ENCODE measurements at regions not wholly inside any gene's neighbourhood (a gene's known extent, or its start where the extent isn't known, plus 50 kb on each side); places are given as distances from the start of the nearest gene placed in this dataset.

- Histone ChIP-seq H3K4me1 (ENCODE audit: control insufficient read depth in 2 of 2, insufficient read depth in 2 of 2, low read length in 2 of 2) (no peaks in the 10 kb centered on the region), H3K4me3 (ENCODE audit: low read length) (no peak overlapping the region), H3K9me3 (ENCODE audit: control insufficient read depth in 2 of 3, low read length in 3 of 3) (no peaks in the 10 kb centered on the region), H3K27me3 (ENCODE audit: control insufficient read depth in 2 of 2, insufficient read depth in 2 of 2, low read length in 2 of 2) (no peaks in the 10 kb centered on the region), H3K36me3 (ENCODE audit: control insufficient read depth in 2 of 3, insufficient read depth in 3 of 3, low read length in 3 of 3) (no peaks in the 10 kb centered on the region), H3K27ac (ENCODE audit: low read depth, low read length) (no peak overlapping the region)
- Mint-ChIP-seq H3K4me1 (no peaks in the 10 kb centered on the region), H3K27ac (no peak overlapping the region), H3K36me3 (no peaks in the 10 kb centered on the region), H3K9me3 (peaks cover 0 to 10% (median 2%) of the 10 kb centered on the region in 11 donors), H3K27me3 (no peaks in the 10 kb centered on the region), H3K4me3 (no peak overlapping the region)
- no peak for ATAC-seq
- intact Hi-C loops (cut with micrococcal nuclease), result no loop called here
- POLR2A ChIA-PET, result no interaction called here
- CTCF ChIA-PET, result no interaction called here
- DNase-seq, result no peak
Observed at GRCh38 chr4:58411904-58412303, 1301.7 kb upstream of the IGFBP7 start.

- Mint-ChIP-seq H3K27ac (no peak overlapping the region), H3K4me3 (no peak overlapping the region), H3K27me3 (no peaks in the 10 kb centered on the region), H3K36me3 (no peaks in the 10 kb centered on the region), H3K9me3 (peaks cover 0 to 21% (median 8%) of the 10 kb centered on the region in 11 donors), H3K4me1 (no peaks in the 10 kb centered on the region)
- POLR2A ChIA-PET, result no interaction called here
- intact Hi-C loops (cut with micrococcal nuclease), result no loop called here
- Histone ChIP-seq H3K27ac (ENCODE audit: low read depth, low read length) (no peak overlapping the region), H3K36me3 (ENCODE audit: control insufficient read depth in 2 of 3, insufficient read depth in 3 of 3, low read length in 3 of 3) (no peaks in the 10 kb centered on the region), H3K4me1 (ENCODE audit: control insufficient read depth in 2 of 2, insufficient read depth in 2 of 2, low read length in 2 of 2) (no peaks in the 10 kb centered on the region), H3K9me3 (ENCODE audit: control insufficient read depth in 2 of 3, low read length in 3 of 3) (no peaks in the 10 kb centered on the region), H3K27me3 (ENCODE audit: control insufficient read depth in 2 of 2, insufficient read depth in 2 of 2, low read length in 2 of 2) (no peaks in the 10 kb centered on the region), H3K4me3 (ENCODE audit: low read length) (no peak overlapping the region)
- CTCF ChIA-PET, result no interaction called here
- ATAC-seq (no peak), DNase-seq (no peak)
Observed at GRCh38 chr4:58406762-58407161, 1296.6 kb upstream of the IGFBP7 start.

- DNase-seq (no peak), ATAC-seq (no peak)
- Histone ChIP-seq H3K4me1 (ENCODE audit: control insufficient read depth in 2 of 2, insufficient read depth in 2 of 2, low read length in 2 of 2) (no peaks in the 10 kb centered on the region), H3K9me3 (ENCODE audit: control insufficient read depth in 2 of 3, low read length in 3 of 3) (peaks cover 0 to 4% (median 0%) of the 10 kb centered on the region in 3 experiments), H3K27ac (ENCODE audit: low read depth, low read length) (no peak overlapping the region), H3K27me3 (ENCODE audit: control insufficient read depth in 2 of 2, insufficient read depth in 2 of 2, low read length in 2 of 2) (no peaks in the 10 kb centered on the region), H3K4me3 (ENCODE audit: low read length) (no peak overlapping the region), H3K36me3 (ENCODE audit: control insufficient read depth in 2 of 3, insufficient read depth in 3 of 3, low read length in 3 of 3) (no peaks in the 10 kb centered on the region)
- ChIA-PET POLR2A (no interaction called here), CTCF (no interaction called here)
- Mint-ChIP-seq H3K4me1 (no peaks in the 10 kb centered on the region), H3K9me3 (peaks cover 0 to 22% (median 7%) of the 10 kb centered on the region in 11 donors), H3K4me3 (no peak overlapping the region), H3K36me3 (no peaks in the 10 kb centered on the region), H3K27me3 (no peaks in the 10 kb centered on the region), H3K27ac (no peak overlapping the region)
- intact Hi-C loops (cut with micrococcal nuclease), result no loop called here
Observed at GRCh38 chr4:58368221-58368620, 1258.0 kb upstream of the IGFBP7 start.

GRCh38 chr4:58360354-58361133 is 1250.4 kb upstream of the IGFBP7 start:
- H3K27me3 Mint-ChIP-seq, result no peaks in the 10 kb centered on the region
- no peak overlapping the region for H3K4me3 ChIP-seq (ENCODE audit: low read length)
- no peaks in the 10 kb centered on the region for H3K4me1 Mint-ChIP-seq
- no peaks in the 10 kb centered on the region for H3K4me1 ChIP-seq (ENCODE audit: control insufficient read depth in 2 of 2, insufficient read depth in 2 of 2, low read length in 2 of 2)
- no peak for ATAC-seq
- H3K36me3 Mint-ChIP-seq, result peaks cover 0 to 5% (median 0%) of the 10 kb centered on the region in 5 donors
- no peaks in the 10 kb centered on the region for H3K27me3 ChIP-seq (ENCODE audit: control insufficient read depth in 2 of 2, insufficient read depth in 2 of 2, low read length in 2 of 2)
- no peak overlapping the region for H3K27ac ChIP-seq (ENCODE audit: low read depth, low read length)
- DNase-seq, result no peak
- no peaks in the 10 kb centered on the region for H3K36me3 ChIP-seq (ENCODE audit: control insufficient read depth in 2 of 3, insufficient read depth in 3 of 3, low read length in 3 of 3)
- no peak overlapping the region for H3K27ac Mint-ChIP-seq
- H3K9me3 ChIP-seq (ENCODE audit: control insufficient read depth in 2 of 3, low read length in 3 of 3), result peaks cover 0 to 9% (median 0%) of the 10 kb centered on the region in 3 experiments
- ChIA-PET CTCF (no interaction called here), POLR2A (no interaction called here)
- H3K9me3 Mint-ChIP-seq, result peaks cover 0 to 40% (median 15%) of the 10 kb centered on the region in 11 donors
- intact Hi-C loops (cut with micrococcal nuclease), result no loop called here
- H3K4me3 Mint-ChIP-seq, result no peak overlapping the region

GRCh38 chr4:58359590-58359989 is 1249.4 kb upstream of the IGFBP7 start:
- DNase-seq (no peak), ATAC-seq (no peak)
- Mint-ChIP-seq H3K4me1 (no peaks in the 10 kb centered on the region), H3K9me3 (peaks cover 0 to 36% (median 16%) of the 10 kb centered on the region in 11 donors), H3K27me3 (no peaks in the 10 kb centered on the region), H3K36me3 (peaks cover 0 to 5% (median 0%) of the 10 kb centered on the region in 5 donors), H3K27ac (no peak overlapping the region), H3K4me3 (no peak overlapping the region)
- ChIA-PET CTCF (no interaction called here), POLR2A (no interaction called here)
- no peaks in the 10 kb centered on the region for H3K36me3 ChIP-seq (ENCODE audit: control insufficient read depth in 2 of 3, insufficient read depth in 3 of 3, low read length in 3 of 3)
- intact Hi-C loops (cut with micrococcal nuclease), result no loop called here
- no peaks in the 10 kb centered on the region for H3K27me3 ChIP-seq (ENCODE audit: control insufficient read depth in 2 of 2, insufficient read depth in 2 of 2, low read length in 2 of 2)
- no peak overlapping the region for H3K27ac ChIP-seq (ENCODE audit: low read depth, low read length)
- no peaks in the 10 kb centered on the region for H3K4me1 ChIP-seq (ENCODE audit: control insufficient read depth in 2 of 2, insufficient read depth in 2 of 2, low read length in 2 of 2)
- peaks cover 0 to 9% (median 0%) of the 10 kb centered on the region in 3 experiments for H3K9me3 ChIP-seq (ENCODE audit: control insufficient read depth in 2 of 3, low read length in 3 of 3)
- H3K4me3 ChIP-seq (ENCODE audit: low read length), result no peak overlapping the region

GRCh38 chr4:58357947-58358346 is 1247.8 kb upstream of the IGFBP7 start:
- peaks cover 0 to 5% (median 0%) of the 10 kb centered on the region in 5 donors for H3K36me3 Mint-ChIP-seq
- no peak overlapping the region for H3K27ac Mint-ChIP-seq
- intact Hi-C loops (cut with micrococcal nuclease), result no loop called here
- Histone ChIP-seq H3K4me1 (ENCODE audit: control insufficient read depth in 2 of 2, insufficient read depth in 2 of 2, low read length in 2 of 2) (no peaks in the 10 kb centered on the region), H3K27ac (ENCODE audit: low read depth, low read length) (no peak overlapping the region), H3K27me3 (ENCODE audit: control insufficient read depth in 2 of 2, insufficient read depth in 2 of 2, low read length in 2 of 2) (no peaks in the 10 kb centered on the region), H3K36me3 (ENCODE audit: control insufficient read depth in 2 of 3, insufficient read depth in 3 of 3, low read length in 3 of 3) (no peaks in the 10 kb centered on the region), H3K9me3 (ENCODE audit: control insufficient read depth in 2 of 3, low read length in 3 of 3) (peaks cover 0 to 9% (median 0%) of the 10 kb centered on the region in 3 experiments), H3K4me3 (ENCODE audit: low read length) (no peak overlapping the region)
- no peaks in the 10 kb centered on the region for H3K4me1 Mint-ChIP-seq
- peaks cover 0 to 36% (median 16%) of the 10 kb centered on the region in 11 donors for H3K9me3 Mint-ChIP-seq
- DNase-seq (no peak), ATAC-seq (no peak)
- H3K27me3 Mint-ChIP-seq, result no peaks in the 10 kb centered on the region
- no peak overlapping the region for H3K4me3 Mint-ChIP-seq
- ChIA-PET POLR2A (no interaction called here), CTCF (no interaction called here)

GRCh38 chr4:58325070-58325469 is 1214.9 kb upstream of the IGFBP7 start:
- Histone ChIP-seq H3K36me3 (ENCODE audit: control insufficient read depth in 2 of 3, insufficient read depth in 3 of 3, low read length in 3 of 3) (no peaks in the 10 kb centered on the region), H3K4me3 (ENCODE audit: low read length) (no peak overlapping the region), H3K27me3 (ENCODE audit: control insufficient read depth in 2 of 2, insufficient read depth in 2 of 2, low read length in 2 of 2) (no peaks in the 10 kb centered on the region), H3K9me3 (ENCODE audit: control insufficient read depth in 2 of 3, low read length in 3 of 3) (no peaks in the 10 kb centered on the region), H3K27ac (ENCODE audit: low read depth, low read length) (no peak overlapping the region), H3K4me1 (ENCODE audit: control insufficient read depth in 2 of 2, insufficient read depth in 2 of 2, low read length in 2 of 2) (no peaks in the 10 kb centered on the region)
- Mint-ChIP-seq H3K27me3 (no peaks in the 10 kb centered on the region), H3K9me3 (peaks cover 0 to 19% (median 0%) of the 10 kb centered on the region in 11 donors), H3K27ac (no peak overlapping the region), H3K36me3 (no peaks in the 10 kb centered on the region), H3K4me1 (no peaks in the 10 kb centered on the region), H3K4me3 (no peak overlapping the region)
- intact Hi-C loops (cut with micrococcal nuclease), result no loop called here
- CTCF ChIA-PET, result no interaction called here
- DNase-seq (no peak), ATAC-seq (no peak)
- POLR2A ChIA-PET, result no interaction called here

Measured in naive thymus-derived CD4-positive, alpha-beta T cell (primary cell).